Activated CD4-positive, CD25-positive, alpha-beta regulatory T cell (primary cell): ENCODE measurements at regions not wholly inside any gene's neighbourhood (a gene's known extent, or its start where the extent isn't known, plus 50 kb on each side); places are given as distances from the start of the nearest gene placed in this dataset.

Source experiments
- DNase-seq, 4 experiments: peaks; one replicate each; lab custom pipeline; 2025; lab: John Stamatoyannopoulos, UW

DNA sequence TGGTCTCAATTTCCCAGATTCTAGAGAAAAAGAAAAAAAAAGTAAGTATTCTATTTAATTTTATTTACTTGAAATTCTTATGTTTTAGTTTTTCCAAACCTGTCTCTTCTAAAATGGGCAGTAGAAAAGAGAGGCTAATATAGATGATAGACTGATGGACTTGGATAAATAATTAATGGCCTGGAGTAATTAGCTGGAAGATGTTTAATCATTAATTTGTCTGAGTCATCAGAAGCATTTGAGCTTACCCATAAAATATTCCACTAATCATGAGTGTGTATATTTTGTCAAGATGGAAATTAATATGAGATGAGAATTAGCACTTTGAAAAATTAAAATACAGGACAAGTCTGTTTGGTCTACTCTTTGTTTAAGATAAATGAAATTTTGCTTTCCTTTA, 212.1 kb upstream of the MIR17HG start:
- DNase-seq = no peak

DNA sequence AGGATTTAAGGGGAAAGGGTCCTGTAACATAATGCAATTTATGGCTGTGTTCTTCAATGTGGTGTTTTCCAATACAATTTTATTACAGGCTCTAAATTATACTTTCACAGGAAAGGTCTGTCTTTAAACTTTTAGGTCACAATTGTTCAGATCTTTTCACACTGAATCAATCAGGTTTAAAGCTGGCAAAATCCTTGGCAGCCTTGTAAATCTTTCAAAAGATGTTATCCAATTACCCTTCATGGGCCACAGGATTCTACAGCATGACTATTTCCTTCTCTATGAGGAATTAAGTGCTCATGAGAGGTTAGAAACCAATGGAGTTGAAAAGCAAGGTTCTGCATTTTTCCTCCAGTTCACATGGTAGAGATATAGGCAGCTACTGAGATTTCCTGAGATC, 211.5 kb upstream of the MIR17HG start:
- no peak for DNase-seq

DNA sequence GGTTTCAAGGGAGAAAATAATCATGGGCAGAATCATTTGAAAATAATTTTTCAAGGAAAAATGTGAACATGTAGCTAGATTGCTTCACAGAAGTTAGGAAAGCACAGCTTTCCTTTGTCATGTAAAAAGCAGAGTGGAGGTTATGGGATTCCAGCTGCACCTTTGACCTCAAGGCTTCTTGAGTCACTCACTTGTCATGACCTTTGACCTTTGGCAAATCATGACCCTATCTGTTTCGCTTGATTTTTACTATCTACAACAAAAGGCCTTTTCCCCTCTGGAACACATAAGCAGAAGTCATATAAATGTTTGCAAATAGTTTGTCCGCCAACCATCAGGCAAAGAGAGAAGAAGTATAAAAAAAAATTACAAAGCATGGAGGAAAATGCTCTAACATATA, 210.7 kb upstream of the MIR17HG start:
- DNase-seq = no peak

DNA sequence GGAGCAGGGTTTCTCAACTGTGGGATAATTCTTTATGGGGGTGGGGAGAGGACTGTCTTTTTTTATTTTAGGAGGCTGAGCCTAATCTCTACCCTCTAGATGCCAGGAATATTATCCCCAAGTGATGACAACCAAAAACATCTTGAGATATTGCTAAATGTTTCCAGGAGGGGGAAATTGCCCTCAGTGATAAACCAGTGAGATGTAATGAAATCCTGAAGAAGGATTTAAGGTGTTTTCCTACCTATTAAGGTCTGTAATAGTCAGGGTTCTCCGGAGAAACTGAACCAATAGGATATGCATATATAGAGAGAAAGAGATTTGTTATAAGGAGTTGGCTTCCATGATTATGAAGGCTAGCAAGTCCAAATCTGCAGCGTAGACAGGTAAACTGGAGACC, 208.3 kb upstream of the MIR17HG start:
- DNase-seq = no peak

DNA sequence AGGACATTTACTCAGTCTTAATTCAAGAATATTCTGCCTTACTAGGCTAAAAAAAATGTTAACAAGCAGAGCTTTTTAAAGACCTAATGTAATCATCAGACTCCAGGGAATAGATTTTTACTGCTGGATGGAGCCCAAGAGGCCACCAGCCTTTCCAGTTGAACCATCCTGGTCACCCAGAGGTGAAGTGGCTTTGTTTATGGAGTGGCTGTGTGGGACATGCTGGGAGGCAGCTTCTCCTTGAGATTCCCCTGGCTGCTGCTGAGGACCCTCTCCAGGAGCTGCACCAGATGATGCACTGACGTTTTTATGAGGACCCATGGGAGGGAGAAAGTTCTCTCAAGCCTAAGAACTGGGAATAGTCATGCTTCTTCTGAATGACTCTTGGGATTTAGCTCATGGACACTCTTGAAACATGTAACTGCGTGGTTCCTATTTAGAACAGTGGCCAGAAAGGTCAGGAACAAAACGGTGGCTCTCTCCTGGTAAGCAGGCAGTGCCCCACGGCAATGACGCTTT, 205.9 kb upstream of the MIR17HG start:
- no peak for DNase-seq

DNA sequence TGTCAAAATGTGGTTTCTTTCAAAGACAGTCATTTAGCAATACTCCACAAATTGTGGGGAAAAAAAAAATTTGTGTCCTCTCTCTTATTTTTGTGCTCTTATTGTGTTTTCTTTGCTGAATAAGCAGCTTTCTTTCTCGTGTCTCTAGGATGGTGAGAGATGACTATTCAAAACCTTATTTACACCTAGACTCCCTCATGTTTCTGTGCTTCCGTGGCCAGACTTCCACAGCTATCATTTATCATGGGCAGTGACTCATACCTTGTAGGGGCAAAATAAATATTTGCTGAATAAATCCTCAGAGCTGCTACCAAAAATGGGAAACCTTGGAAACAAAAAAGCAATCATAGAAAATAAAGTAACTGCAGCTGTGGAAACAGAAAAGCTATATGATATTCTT, 204.9 kb upstream of the MIR17HG start:
- no peak for DNase-seq

DNA sequence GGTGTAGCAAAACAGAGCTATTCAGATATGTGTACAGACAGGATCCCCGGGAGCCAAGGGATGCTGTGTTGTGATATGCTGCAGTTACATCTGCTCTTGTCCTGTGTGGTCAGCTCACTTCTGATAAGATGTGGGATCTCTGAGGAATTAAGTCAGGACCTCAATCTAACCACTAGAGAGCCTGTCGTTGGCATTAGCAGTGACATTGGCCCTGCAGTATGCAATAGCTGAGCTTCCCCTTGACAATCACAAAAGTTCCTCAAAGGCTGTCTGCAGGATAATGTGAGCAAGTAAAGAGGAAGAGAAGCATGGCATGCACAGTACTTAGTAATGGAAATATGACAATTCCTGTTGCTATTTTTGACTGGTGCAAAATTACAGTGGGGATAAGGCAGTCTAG, 203.4 kb upstream of the MIR17HG start:
- no peak for DNase-seq

DNA sequence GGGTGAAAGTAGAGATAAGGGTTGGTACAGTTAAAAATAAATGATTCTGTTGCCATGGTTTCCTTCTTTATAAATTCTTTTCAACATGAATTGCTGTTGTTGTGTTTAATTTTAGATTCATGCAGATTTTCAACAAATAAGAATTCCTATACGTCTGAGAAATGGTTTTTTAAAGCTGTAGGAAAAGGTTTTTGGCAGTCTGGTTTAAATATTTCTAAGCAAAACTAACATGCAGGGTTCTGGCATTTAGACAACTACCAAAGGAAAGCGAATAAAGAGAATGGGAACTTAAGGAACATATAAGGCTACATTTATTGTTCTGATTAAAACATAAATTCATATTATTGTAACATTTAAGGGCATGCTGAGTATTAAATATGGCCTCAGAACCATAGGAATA, 203.0 kb upstream of the MIR17HG start:
- DNase-seq = no peak

DNA sequence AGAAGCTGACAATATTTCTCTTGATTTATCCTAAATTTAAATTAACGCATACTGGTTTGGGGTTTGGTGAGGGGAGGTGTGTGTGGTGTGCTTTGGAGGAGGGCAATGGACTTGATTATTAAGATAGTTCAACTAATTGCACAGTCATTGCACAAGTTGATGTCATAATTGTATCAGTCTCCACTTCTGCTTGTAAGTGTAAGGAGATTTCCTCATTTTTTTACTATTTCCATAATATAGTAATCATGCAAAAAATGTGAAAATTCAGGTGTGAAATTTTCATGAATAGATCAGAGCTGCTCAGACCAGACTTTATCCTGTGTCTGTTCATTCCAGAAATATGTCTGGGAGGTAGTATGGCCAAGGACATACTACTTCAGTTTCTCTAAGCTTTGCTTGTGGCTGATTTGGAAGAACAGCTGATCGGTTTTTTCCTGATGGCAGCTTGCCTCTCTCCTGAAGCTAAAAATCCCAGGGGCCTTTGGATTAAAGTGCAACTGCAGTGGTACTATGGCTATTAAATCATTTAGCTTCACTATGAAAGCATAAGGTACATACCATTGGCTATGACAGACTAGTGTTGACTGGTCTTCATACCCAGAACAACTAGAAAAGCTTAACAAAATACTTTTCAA, 201.8 kb upstream of the MIR17HG start:
- no peak for DNase-seq

DNA sequence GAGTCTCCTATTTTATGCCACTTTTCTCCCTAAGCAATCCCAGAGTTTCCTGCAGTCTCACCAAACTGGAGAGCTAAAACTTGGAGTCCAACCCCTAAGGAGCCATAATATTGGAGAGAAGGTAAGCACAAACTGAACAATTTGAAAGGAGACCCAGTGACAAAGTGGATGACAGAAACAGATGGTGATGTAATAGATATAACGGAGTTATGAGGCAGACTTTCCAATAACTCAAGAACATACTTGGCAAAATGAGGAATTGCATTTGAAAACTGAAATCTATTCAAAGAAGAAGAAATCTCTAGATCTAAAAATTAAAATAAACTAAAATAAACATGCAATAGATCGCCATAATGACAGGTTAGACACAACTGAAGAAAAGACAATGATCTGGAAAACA, 200.9 kb upstream of the MIR17HG start:
- DNase-seq = no peak

DNA sequence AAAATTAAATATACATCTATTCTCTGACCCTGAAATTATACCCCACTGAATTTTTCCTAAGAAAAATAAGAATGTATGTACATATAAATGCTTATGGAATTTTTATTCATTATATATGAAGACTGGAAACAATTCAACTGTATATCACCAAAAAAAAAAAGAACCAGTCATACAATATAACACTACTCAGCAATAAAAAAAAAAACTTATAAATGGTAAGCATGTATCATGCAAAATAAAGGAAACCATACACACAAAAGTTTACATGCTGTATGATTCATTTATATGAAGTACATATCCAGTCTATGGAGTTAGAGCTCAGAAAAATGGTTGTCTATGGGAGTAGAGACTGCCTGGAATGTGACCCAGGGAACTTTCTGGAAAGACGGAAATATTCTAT, 199.4 kb upstream of the MIR17HG start:
- no peak for DNase-seq

DNA sequence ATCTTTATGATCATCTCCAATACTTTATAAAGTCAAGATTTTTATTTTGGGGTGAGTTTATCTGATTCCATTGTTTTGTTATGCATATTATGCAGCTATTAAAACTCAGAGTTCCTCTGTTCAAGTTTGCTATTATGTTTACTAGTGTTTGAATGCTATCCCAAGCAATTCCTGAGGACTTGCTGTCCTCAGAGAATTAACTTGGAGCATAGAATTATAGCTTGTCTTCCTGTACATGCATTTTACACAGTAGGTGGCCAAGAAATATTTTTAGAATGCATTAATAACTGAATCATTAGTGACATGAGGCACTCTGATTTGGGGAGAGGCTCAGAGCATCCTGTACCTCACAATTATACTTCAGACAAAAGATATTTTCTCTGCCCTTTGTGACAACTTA, 195.6 kb upstream of the MIR17HG start:
- no peak for DNase-seq

DNA sequence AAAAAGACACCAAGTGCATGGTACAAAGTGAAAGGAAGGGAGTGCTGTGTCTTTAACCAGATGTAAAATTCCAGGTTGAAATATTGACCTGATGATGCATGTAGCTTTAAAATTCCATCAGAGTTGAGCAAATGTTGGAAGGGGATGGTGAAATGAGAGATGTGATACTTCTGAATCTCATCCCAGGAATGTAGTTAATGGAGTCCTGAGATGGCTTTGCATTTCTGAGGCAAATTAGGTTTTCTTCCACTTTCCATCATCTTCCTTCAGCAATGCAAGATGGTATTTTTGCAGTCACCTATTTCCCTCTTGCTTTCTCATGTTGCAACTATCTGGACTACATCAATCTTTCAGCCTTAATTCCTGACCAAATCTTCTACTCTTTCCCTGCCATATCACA, 194.1 kb upstream of the MIR17HG start:
- DNase-seq = no peak

DNA sequence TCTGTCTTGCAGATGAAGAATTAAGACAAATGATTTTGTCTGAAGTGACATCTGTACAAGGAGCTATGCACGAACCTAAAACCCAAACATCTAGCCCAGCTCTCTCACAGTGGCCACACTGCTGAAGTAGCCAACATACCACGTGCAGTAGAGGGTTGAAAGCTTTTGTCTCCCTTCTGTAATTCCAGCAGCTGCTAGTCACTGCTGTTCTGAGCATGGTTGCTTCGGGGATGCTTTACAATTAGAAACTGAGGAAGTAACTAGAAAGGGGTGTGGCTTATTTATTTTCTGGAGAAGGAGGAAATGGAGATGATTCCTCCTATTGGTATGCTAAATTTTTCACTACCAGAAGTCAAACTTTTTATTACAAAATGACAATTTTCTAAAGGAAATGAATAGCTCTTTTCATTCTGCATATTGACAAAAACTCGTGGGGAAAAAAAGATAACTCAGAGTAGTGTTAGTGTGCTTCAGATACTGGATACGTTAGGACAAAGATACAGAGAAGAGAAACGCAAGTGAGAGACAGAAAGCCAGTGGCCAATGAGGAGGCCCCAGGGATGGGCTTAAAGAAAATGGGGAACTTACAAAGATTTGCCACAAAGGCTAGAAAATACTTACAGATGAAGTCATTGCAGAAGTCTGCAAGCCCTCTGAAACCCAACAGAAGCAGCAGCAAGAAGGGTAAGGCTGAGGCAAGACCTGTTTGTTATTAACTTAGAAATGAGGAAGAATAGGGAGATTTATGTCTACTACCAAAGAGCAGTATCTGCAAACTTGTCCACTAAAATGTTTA, 192.7 kb upstream of the MIR17HG start:
- DNase-seq = no peak

DNA sequence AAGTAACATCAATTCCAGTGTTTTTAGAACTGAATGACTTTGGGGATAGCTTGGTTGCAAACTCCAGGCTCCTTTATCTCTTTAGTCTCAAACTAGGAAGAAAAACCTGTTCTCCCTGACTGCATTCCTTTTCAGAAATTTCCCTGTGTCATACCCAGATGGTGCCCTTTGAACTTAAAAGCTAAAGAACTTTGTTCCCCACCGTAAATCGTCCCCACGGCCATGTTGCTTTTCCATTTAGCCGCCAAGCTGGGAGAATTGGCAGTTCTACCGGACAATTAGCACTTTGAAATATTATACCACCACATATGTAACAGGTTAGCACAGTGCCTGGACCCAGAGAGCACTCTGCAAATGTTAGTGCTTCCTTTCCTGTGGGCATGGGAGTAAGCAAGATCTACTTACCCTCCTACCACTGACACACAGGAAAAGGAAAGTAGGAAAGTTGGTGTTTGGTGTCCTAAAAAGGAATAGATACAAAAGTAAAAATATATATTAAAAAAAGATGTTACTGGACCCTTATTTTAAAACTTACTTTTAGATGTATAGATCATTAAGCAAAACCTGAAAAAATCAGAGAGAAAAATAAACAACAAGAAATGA, 191.9 kb upstream of the MIR17HG start:
- DNase-seq = no peak

DNA sequence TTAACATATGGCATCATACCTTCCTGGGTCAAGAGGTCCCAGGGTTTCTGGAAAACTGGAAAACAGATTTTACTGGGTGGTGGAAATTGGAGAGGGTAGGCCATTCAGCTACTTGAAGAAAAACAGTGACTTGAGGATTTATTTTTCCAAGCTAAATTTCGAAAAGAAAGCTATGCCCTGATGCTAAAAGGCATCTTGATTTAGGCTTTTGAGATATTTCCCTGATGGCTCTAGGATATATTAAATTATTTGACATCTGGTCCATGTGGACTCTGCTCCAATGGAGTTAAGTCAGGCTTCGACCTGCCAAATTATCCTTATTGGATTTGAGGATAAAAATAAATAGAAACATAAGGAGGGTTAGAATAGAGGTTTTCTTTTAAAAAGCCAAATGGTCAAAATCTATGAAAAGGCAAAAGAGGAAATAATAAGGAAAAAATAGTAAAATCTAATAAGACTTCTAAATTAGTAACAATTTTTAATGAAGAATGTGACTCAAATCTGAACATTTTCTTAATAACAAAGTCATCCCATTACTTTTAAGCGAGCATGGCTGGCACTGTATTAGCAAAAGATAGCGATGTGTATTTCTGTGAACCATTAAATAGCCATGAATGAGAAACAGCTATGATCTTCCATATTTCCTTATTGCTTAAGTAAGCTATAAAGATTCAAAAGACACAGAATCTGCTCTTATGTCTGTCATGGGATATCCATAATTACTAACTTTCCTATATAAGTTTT, 190.0 kb upstream of the MIR17HG start:
- no peak for DNase-seq

DNA sequence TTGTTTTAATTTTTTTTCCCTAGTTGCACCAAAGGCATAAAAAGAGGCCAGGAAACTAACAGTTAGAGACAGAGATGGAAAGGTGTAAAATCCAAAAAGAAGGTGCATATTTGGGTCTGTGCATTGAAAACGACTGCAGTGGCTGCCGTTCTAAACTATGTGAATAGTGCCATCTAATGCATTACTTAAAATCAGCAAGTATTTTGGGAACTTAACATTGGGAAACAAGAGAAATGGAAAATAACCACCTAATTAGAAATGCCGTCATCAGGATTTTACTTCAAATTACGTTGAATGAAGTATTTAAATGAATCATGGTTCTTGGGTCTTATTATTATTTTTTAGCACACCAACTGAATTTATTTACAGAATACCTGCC, 189.5 kb upstream of the MIR17HG start:
- no peak for DNase-seq

DNA sequence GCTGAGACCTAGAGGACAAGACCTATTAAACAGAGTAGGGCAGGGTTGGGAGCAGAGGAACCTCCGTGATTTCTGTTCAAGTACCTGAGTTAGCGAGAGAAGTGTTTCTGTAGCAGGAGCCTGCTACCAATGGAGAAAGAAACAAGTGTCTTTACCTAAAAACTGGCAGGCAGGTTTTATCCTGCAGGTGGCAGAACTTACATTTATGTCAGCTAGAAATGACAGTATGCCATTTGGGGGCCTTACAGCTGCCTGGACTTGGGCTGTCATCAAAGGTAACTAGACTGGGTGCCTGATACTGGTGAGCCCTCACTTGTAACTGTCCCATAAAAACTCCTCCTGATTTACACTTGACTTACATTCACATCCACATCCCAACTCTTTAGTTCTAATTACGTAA, 185.3 kb upstream of the MIR17HG start:
- DNase-seq = no peak

DNA sequence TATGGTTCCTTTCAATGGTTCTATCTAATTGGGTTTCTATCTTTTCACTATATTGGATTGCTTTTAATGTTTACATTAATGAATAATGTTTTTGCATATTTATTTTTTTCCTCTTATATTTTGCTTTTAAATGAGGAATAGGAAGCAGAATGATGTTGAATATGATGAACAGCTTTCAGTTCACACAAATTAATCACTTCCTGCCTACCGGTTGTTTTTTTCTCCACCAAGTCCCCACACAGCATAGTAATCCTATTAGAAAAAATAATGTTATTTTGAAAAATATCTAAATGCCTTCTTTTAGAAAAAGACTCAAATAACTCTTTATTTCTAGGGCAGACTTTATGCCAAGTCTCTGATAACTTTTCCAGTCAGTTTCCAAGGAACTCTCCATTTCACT, 184.9 kb upstream of the MIR17HG start:
- DNase-seq = no peak

DNA sequence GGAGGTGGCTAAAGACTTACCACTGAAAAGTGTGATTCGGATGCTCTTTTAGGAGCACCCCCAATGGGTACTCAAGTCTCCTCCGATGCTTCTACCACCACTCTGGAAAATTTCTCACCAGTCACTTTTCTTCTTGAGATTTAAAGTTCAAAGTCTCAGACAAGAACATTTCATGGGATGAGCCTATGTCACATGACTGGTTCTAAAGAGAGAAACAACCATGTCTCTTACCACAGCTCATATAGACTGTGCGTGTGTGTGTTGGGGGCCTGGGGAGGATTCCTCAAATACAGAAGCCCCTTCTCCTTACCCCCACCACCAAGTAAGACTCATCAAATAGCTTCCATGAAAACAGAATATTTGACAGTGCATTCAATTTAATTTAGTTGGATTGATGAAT, 181.7 kb upstream of the MIR17HG start:
- no peak for DNase-seq

DNA sequence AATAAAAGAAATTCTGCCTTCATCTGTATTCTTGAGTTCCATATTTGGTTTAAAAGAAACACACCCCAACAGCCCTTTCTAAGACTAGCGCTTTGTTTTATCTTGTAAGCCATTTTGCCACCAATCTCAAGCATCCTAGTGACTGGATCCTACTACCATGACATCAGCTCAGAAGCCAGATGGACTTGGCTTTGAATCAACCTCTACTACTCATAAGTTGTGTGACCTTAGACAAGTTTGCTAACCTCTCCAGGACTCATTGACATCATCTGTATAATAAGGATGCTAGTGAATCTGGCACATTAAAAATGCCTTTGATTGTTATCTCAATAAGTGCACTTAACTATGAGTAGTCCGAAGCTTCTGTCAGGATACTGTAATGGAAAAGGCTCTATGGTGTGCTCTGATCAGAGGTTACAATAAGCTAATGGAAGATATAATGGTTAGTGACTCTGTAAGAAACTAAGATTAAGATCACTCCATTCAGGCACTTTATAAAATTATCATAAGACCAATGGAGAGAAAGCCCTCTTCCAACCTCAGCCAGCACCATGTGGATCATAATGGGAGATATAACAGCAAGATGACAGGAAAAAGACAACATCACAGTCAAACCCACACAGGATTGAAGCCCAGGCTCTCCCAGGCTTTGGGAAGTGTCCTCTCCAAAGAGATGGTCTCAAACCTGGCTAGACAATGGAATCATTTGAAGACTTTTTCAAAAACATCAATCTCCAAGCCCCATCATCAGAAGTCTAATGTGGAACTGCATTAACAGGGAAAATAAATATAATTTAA, 180.6 kb upstream of the MIR17HG start:
- DNase-seq = no peak
